A549 (cell line): ENCODE measurements at regions not wholly inside any gene's neighbourhood (a gene's known extent, or its start where the extent isn't known, plus 50 kb on each side); places are given as distances from the start of the nearest gene placed in this dataset.

Experiments
- ATAC-seq, 2 experiments: fragments of 200-7000 bp in 1 of 2; fragments of >200 bp in 1 of 2; cut with Nextera tagmentation in 1 of 2; cut with Tn5 transposase in 1 of 2; 3 replicates each; pipeline versions ENCODE4 v1.8.0 to v1.9.1; 2018 to 2020; ENCODE audit warnings: mild to moderate bottlenecking in 1 of 2, moderate library complexity in 1 of 2
- CTCF ChIA-PET: fragments of 300-600 bp; sonication (Branson Sonifier 250); formaldehyde crosslinking; extraction: SDS; loops from one replicate; lab custom pipeline; 2021; ENCODE audit warnings: antibody characterized with exemption, inconsistent platforms; lab: Yijun Ruan, JAX
- POLR2A ChIA-PET: fragments of 350-600 bp; formaldehyde crosslinking; extraction: SDS; loops from one replicate; lab custom pipeline; 2021; ENCODE audit warnings: antibody characterized with exemption, inconsistent platforms; lab: Yijun Ruan, JAX
- DNase-seq, 2 experiments: peaks; one replicate each; pipeline versions ENCODE4 v3.0.0 to v3.0.0-alpha.2; 2011 to 2016; ENCODE audit warnings: low read depth in 1 of 2, low spot score in 1 of 2
- FAIRE-seq: peaks from 2 replicates; lab custom pipeline; 2011; peaks lifted over from hg19 to GRCh38; lab: Jason Lieb, UNC
- H3K27ac ChIP-seq, 2 experiments: fragments of >200 bp; sonication (Bioruptor Twin); formaldehyde crosslinking; 3 replicates each; pipeline ENCODE4 v1.5.1; 2016 to 2017
- H3K4me1 ChIP-seq: fragments of >200 bp; sonication (Bioruptor Twin); formaldehyde crosslinking; 3 replicates; pipeline ENCODE4 v1.6.1; 2016
- H3K4me2 ChIP-seq: fragments of >200 bp; sonication (Bioruptor Twin); formaldehyde crosslinking; 3 replicates; pipeline ENCODE4 v1.6.1; 2016
- H3K4me3 ChIP-seq: fragments of >200 bp; sonication (Bioruptor Twin); formaldehyde crosslinking; 3 replicates; pipeline ENCODE4 v1.5.1; 2016
- H3K9me3 ChIP-seq: fragments of >200 bp; sonication (Bioruptor Twin); formaldehyde crosslinking; 3 replicates; pipeline ENCODE4 v1.6.1; 2016
- BHLHE40 ChIP-seq: IDR thresholded peaks from 2 replicates; pipeline ENCODE4 v1.6.1; 2012; ENCODE audit warnings: low read depth, low read length, inconsistent platforms
- CBX2 ChIP-seq: fragments of 200-600 bp; sonication (generic); IDR thresholded peaks from 2 replicates; pipeline ENCODE4 v1.6.1; 2016; ENCODE audit warnings: low read depth, mild to moderate bottlenecking, borderline replicate concordance
- CEBPB ChIP-seq, 2 experiments: fragments of >200 bp in 1 of 2; sonication (Bioruptor Twin) in 1 of 2; formaldehyde crosslinking in 1 of 2; IDR thresholded peaks; 2 replicates each; pipeline ENCODE4 v1.6.1; 2012 to 2016
- CHD2 ChIP-seq: fragments of 150-350 bp; IDR thresholded peaks from 2 replicates; pipeline ENCODE4 v1.6.1; 2014; ENCODE audit warnings: low read length; ENCODE audit not compliant: partially characterized antibody
- CHD4 ChIP-seq: fragments of 200-600 bp; sonication (generic); IDR thresholded peaks from 2 replicates; pipeline ENCODE4 v1.6.1; 2016; ENCODE audit warnings: antibody characterized with exemption, mild to moderate bottlenecking, borderline replicate concordance
- EHF ChIP-seq: fragments of 250-450 bp; sonication (Bioruptor Pico); IDR thresholded peaks from 2 replicates; pipeline ENCODE4 v1.5.0; 2020; ENCODE audit warnings: mild to moderate bottlenecking
- EHMT2 ChIP-seq: fragments of 200-600 bp; sonication (generic); IDR thresholded peaks from 2 replicates; pipeline ENCODE4 v1.6.1; 2016; ENCODE audit warnings: antibody characterized with exemption, low read depth, mild to moderate bottlenecking, moderate library complexity
- FOSL2 ChIP-seq, 2 experiments: fragments of 450-650 bp in 1 of 2; fragments of >200 bp in 1 of 2; sonication (Bioruptor Twin) in 1 of 2; formaldehyde crosslinking; IDR thresholded peaks; 2 replicates each; pipeline versions ENCODE4 v1.5.0 to v1.6.1; 2016 to 2020; ENCODE audit warnings: mild to moderate bottlenecking in 1 of 2, moderate library complexity in 1 of 2
- FOXS1 ChIP-seq: fragments of 250-450 bp; sonication (Bioruptor Pico); IDR thresholded peaks from 2 replicates; pipeline ENCODE4 v1.5.0; 2020; ENCODE audit warnings: mild to moderate bottlenecking, moderate library complexity
- HOXA7 ChIP-seq: fragments of 250-450 bp; sonication (Bioruptor Pico); IDR thresholded peaks from 2 replicates; pipeline ENCODE4 v1.5.0; 2020; ENCODE audit warnings: mild to moderate bottlenecking, moderate library complexity
- HOXB13 ChIP-seq: fragments of 250-450 bp; sonication (Bioruptor Pico); IDR thresholded peaks from 2 replicates; pipeline ENCODE4 v1.5.0; 2020; ENCODE audit warnings: low read depth, mild to moderate bottlenecking, moderate library complexity
- HOXB5 ChIP-seq: fragments of 250-450 bp; sonication (Bioruptor Pico); IDR thresholded peaks from 2 replicates; pipeline ENCODE4 v1.5.0; 2020; ENCODE audit warnings: mild to moderate bottlenecking, moderate library complexity
- JUN ChIP-seq, 2 experiments: fragments of >200 bp; sonication (Bioruptor Twin); formaldehyde crosslinking; IDR thresholded peaks; 2 replicates in 1 of 2; 3 replicates in 1 of 2; pipeline ENCODE4 v1.6.1; 2016 to 2017
- JUNB ChIP-seq: fragments of >200 bp; sonication (Bioruptor Twin); formaldehyde crosslinking; IDR thresholded peaks from 2 replicates; pipeline ENCODE4 v1.6.1; 2016
- KDM5A ChIP-seq: fragments of 200-600 bp; sonication (generic); IDR thresholded peaks from 2 replicates; pipeline ENCODE4 v1.6.1; 2016; ENCODE audit warnings: antibody characterized with exemption, mild to moderate bottlenecking
- MAFK ChIP-seq: fragments of 450-650 bp; IDR thresholded peaks from 2 replicates; pipeline ENCODE4 v1.6.1; 2014; ENCODE audit not compliant: partially characterized antibody
- MYC ChIP-seq: IDR thresholded peaks from 2 replicates; pipeline ENCODE4 v1.6.1; 2012; ENCODE audit warnings: mild to moderate bottlenecking, inconsistent platforms, low read length, improper control_type of control experiment, borderline replicate concordance
- NFE2L2 ChIP-seq: fragments of 150-350 bp; conservative IDR thresholded peaks from 2 replicates; pipeline ENCODE4 v1.6.1; 2014; ENCODE audit warnings: low read length
- POLR2AphosphoS2 ChIP-seq: conservative IDR thresholded peaks from 2 replicates; pipeline ENCODE4 v1.6.1; 2012; ENCODE audit warnings: low read length, improper control_type of control experiment, inconsistent platforms
- RNF2 ChIP-seq: fragments of 200-600 bp; sonication (generic); IDR thresholded peaks from 2 replicates; pipeline ENCODE4 v1.6.1; 2016; ENCODE audit warnings: low read depth, mild to moderate bottlenecking, antibody characterized with exemption, moderate library complexity, borderline replicate concordance
- SMC3 ChIP-seq: fragments of >200 bp; sonication (Bioruptor Twin); formaldehyde crosslinking; IDR thresholded peaks from 3 replicates; pipeline ENCODE4 v1.6.1; 2018; ENCODE audit warnings: inconsistent platforms
- TP53 ChIP-seq: fragments of 250-450 bp; sonication (Bioruptor Pico); IDR thresholded peaks from 2 replicates; pipeline ENCODE4 v1.5.0; 2021; ENCODE audit warnings: mild to moderate bottlenecking, moderate library complexity
- WGBS: methylation state at CpG from one replicate; pipeline ENCODE4 v1.1.6; 2017; ENCODE audit errors: missing lambda C conversion rate; 5-methylcytosine and 5-hydroxymethylcytosine counted together
- TF ChIP-seq, protein P1 (sequence below): fragments of >200 bp; sonication (Bioruptor Twin); formaldehyde crosslinking; IDR thresholded peaks from 3 replicates; pipeline ENCODE4 v1.5.1; 2016
- TF ChIP-seq, protein P2 (sequence below): IDR thresholded peaks from 2 replicates; pipeline ENCODE4 v1.6.1; 2012; ENCODE audit warnings: low read depth, borderline replicate concordance
- TF ChIP-seq, protein P3 (sequence below): IDR thresholded peaks from 2 replicates; pipeline ENCODE4 v1.6.1; 2012

DNA sequence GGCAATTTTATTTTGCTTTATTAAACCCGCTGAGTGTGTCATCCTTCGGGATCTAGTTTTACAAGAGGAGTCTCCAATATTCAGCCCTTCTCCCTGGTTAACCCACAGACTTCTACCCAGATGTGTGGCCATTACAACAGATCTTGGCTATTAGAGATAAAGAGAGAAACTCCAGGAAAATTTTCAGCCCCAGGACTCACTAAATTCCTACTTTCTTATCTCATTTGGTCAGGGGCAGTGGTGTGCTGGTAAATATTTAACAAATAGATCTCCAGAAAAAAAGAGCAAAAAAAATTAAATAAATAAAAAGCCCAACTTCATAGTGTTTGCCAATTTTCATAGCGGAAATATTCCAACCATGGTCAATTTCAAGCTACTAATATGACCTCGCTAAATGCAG, 168.4 kb downstream of the RND3 start:
- TF ChIP-seq TP53 (CRISPR knock-in tag) (no peak), CHD4 (no peak)
- H3K27ac ChIP-seq = no peak overlapping the region
- no peak overlapping the region for H3K4me2 ChIP-seq
- H3K4me3 ChIP-seq = no peak overlapping the region
- WGBS = 87% methylated on average over 4 of the region's 4 CpGs
- ATAC-seq = no peak
- CTCF ChIA-PET = no interaction called here
- peaks cover 3% of the 10 kb centered on the region; the same call in 1 of the 3 replicates for H3K4me1 ChIP-seq
- peaks cover 11% of the 10 kb centered on the region; the same call in 2 of the 3 replicates for H3K9me3 ChIP-seq
- DNase-seq = no peak
- POLR2A ChIA-PET = no interaction called here
- FAIRE-seq = no peak

DNA sequence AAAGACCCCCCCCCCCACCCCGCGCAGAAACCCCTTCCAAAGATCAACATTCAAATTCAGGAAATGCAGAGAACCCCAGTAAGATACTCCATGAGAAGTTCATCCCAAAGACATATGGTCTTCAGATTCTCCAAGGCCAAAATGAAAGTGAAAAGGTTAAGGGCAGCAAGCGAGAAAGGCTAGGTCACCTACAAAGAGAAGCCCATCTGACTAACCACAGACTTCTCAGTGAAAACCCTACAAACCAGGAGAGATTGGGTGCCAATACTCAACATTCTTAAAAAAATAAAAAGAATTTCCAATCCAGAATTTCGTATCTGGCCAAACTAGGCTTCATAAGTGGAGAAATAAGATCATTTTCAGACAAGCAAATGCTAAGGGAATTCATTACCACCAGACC, 175.2 kb downstream of the RND3 start:
- POLR2A ChIA-PET = no interaction called here
- CTCF ChIA-PET = no interaction called here
- peaks cover 11% of the 10 kb centered on the region; the same call in 2 of the 3 replicates for H3K9me3 ChIP-seq
- FAIRE-seq (no peak), ATAC-seq (no peak), DNase-seq (no peak)
- H3K4me2 ChIP-seq = no peak overlapping the region
- TF ChIP-seq MYC (no peak), KDM5A (no peak), MAFK (no peak), BHLHE40 (no peak), FOXS1 (no peak), JUNB (no peak), EHMT2 (no peak), RNF2 (no peak), CEBPB (IDR thresholded peaks at IDR 0.05) (no peak), NFE2L2 (no peak), POLR2AphosphoS2 (no peak), HOXB5 (CRISPR knock-in tag) (no peak), EHF (CRISPR knock-in tag) (no peak), JUN (IDR thresholded peaks at IDR 0.05) (no peak)
- TF ChIP-seq, protein P1, sequence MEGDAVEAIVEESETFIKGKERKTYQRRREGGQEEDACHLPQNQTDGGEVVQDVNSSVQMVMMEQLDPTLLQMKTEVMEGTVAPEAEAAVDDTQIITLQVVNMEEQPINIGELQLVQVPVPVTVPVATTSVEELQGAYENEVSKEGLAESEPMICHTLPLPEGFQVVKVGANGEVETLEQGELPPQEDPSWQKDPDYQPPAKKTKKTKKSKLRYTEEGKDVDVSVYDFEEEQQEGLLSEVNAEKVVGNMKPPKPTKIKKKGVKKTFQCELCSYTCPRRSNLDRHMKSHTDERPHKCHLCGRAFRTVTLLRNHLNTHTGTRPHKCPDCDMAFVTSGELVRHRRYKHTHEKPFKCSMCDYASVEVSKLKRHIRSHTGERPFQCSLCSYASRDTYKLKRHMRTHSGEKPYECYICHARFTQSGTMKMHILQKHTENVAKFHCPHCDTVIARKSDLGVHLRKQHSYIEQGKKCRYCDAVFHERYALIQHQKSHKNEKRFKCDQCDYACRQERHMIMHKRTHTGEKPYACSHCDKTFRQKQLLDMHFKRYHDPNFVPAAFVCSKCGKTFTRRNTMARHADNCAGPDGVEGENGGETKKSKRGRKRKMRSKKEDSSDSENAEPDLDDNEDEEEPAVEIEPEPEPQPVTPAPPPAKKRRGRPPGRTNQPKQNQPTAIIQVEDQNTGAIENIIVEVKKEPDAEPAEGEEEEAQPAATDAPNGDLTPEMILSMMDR = no peak
- no peak overlapping the region for H3K27ac ChIP-seq
- H3K4me3 ChIP-seq = no peak overlapping the region
- H3K4me1 ChIP-seq = peaks cover 16% of the 10 kb centered on the region
- 86% methylated on average over 4 of the region's 4 CpGs for WGBS

DNA sequence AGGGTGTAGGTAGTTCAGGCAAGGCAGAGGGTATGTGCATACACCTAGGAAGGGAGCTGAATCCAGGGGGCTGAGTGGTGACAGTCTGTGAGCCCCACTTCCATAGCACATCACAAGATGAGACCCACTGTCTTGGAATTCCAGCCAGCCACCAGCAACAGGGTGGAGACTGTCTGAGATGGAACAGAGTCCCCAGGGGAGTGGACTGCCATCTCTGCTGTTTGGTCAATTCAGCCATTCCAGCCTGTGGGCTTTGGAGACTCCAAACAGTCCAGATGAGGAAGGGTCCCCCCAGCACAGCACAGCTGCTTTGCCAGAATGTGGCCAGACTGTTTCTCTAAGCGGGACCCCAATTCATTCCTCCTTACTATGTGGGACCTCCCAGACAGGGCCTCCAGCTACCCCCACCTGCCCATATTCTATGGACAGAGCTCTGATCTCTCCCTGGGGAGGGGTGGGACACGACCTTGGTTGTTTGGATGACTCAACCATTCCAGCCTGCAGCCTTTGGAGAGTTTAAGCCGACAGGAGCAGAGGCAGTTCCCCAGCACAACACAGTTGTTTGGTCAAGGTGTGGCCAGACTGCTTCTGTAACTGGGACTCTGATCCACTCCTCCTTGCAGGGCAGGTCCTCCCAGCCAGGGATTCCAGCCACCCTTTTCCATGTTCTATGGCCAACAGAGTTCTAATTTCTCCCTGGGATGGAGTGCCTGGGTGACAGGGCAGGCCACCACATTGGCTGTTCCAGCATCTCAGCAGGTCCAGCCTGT, 178.0 kb downstream of the RND3 start:
- Histone ChIP-seq H3K4me1 (peaks cover 16% of the 10 kb centered on the region), H3K4me3 (no peak overlapping the region), H3K9me3 (peaks cover 7% of the 10 kb centered on the region), H3K4me2 (peak overlapping the region; percentile 49)
- FAIRE-seq = no peak
- no peak for TF ChIP-seq SMC3
- no peak for TF ChIP-seq HOXB13 (CRISPR knock-in tag)
- TF ChIP-seq TP53 (CRISPR knock-in tag) = no peak
- TF ChIP-seq, protein P2, sequence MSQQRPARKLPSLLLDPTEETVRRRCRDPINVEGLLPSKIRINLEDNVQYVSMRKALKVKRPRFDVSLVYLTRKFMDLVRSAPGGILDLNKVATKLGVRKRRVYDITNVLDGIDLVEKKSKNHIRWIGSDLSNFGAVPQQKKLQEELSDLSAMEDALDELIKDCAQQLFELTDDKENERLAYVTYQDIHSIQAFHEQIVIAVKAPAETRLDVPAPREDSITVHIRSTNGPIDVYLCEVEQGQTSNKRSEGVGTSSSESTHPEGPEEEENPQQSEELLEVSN = no peak
- TF ChIP-seq FOXS1 = no peak
- TF ChIP-seq FOSL2 (IDR thresholded peaks at IDR 0.05) = no peak
- TF ChIP-seq FOSL2 (CRISPR knock-in tag; IDR thresholded peaks at IDR 0.05) = no peak
- TF ChIP-seq, protein P3, sequence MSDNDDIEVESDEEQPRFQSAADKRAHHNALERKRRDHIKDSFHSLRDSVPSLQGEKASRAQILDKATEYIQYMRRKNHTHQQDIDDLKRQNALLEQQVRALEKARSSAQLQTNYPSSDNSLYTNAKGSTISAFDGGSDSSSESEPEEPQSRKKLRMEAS = no peak
- no peak for TF ChIP-seq HOXA7 (CRISPR knock-in tag)
- no peak for TF ChIP-seq CBX2
- TF ChIP-seq CHD2 = no peak
- TF ChIP-seq, all 56 proteins: peak for 0
- DNase-seq (peak; percentile 3 to 74), ATAC-seq (peak; percentile 56 to 90)
- ChIA-PET POLR2A (no interaction called here), CTCF (no interaction called here)
- 20% methylated on average over 3 of the region's 3 CpGs for WGBS
- peak overlapping the region; percentile 38 to 50; a peak in 5 of 6 replicates for H3K27ac ChIP-seq
